Neural cell (in vitro differentiated cells): ENCODE measurements at regions not wholly inside any gene's neighbourhood (a gene's known extent, or its start where the extent isn't known, plus 50 kb on each side); places are given as distances from the start of the nearest gene placed in this dataset.

Experiments used
- H2AFZ ChIP-seq: fragments of 200-600, 300-800 bp; sonication (generic), shearing (Covaris generic); 2 replicates; pipeline ENCODE4 v1.6.0; 2014; ENCODE audit warnings: low read depth, mild to moderate bottlenecking, antibody characterized with exemption, low read length, moderate library complexity
- H3F3A ChIP-seq: fragments of 200-600 bp; shearing (Covaris generic); 2 replicates; pipeline ENCODE4 v1.6.1; 2016; ENCODE audit warnings: mild to moderate bottlenecking, moderate library complexity, mixed read lengths, antibody characterized with exemption, low read length; ENCODE audit not compliant: insufficient read depth, poor library complexity, severe bottlenecking
- H3K27ac ChIP-seq: fragments of 200-600, 300-800 bp; sonication (generic), shearing (Covaris generic); 2 replicates; pipeline ENCODE4 v1.5.1; 2014; ENCODE audit warnings: mild to moderate bottlenecking, low read length, moderate library complexity
- H3K27me3 ChIP-seq: fragments of 300-800, 200-600 bp; sonication (generic), shearing (Covaris generic); 2 replicates; pipeline ENCODE4 v1.6.0; 2014; ENCODE audit warnings: mild to moderate bottlenecking, low read depth, low read length, moderate library complexity; ENCODE audit not compliant: insufficient read depth
- H3K36me3 ChIP-seq: fragments of 300-800, 200-600 bp; sonication (generic), shearing (Covaris generic); 2 replicates; pipeline ENCODE4 v1.5.1; 2014; ENCODE audit warnings: mild to moderate bottlenecking, antibody characterized with exemption, low read length, moderate library complexity; ENCODE audit not compliant: insufficient read depth
- H3K4me2 ChIP-seq: fragments of 300-800, 200-600 bp; sonication (generic), shearing (Covaris generic); 2 replicates; pipeline ENCODE4 v1.6.0; 2014; ENCODE audit warnings: mild to moderate bottlenecking, low read length
- H3K4me3 ChIP-seq: fragments of 300-800, 200-600 bp; sonication (generic), shearing (Covaris generic); 2 replicates; pipeline ENCODE4 v1.5.1; 2014; ENCODE audit warnings: mild to moderate bottlenecking, low read length, moderate library complexity
- H3K79me2 ChIP-seq: fragments of 200-600 bp; shearing (Covaris generic); replicated peaks from 2 replicates; pipeline ENCODE4 v1.6.0; 2014; ENCODE audit warnings: mild to moderate bottlenecking, low read length, moderate library complexity; ENCODE audit not compliant: insufficient read depth
- H3K9ac ChIP-seq: fragments of 300-800, 200-600 bp; sonication (generic), shearing (Covaris generic); 2 replicates; pipeline ENCODE4 v1.6.1; 2016; ENCODE audit warnings: mild to moderate bottlenecking, low read length, mixed read lengths
- H3K9me2 ChIP-seq: fragments of 200-600 bp; shearing (Covaris generic); 2 replicates; pipeline ENCODE4 v1.6.1; 2016; ENCODE audit warnings: mild to moderate bottlenecking, low read length, mixed read lengths; ENCODE audit not compliant: insufficient read depth
- H3K9me3 ChIP-seq: fragments of 200-600, 300-800 bp; sonication (generic), shearing (Covaris generic); 2 replicates; pipeline ENCODE4 v1.6.1; 2016; ENCODE audit warnings: mild to moderate bottlenecking, mixed run types, low read length, moderate library complexity, mixed read lengths
- H4K20me1 ChIP-seq: fragments of 200-600 bp; shearing (Covaris generic); 2 replicates; pipeline ENCODE4 v1.6.1; 2016; ENCODE audit warnings: mild to moderate bottlenecking, mixed run types; ENCODE audit not compliant: insufficient read depth
- EP300 ChIP-seq: fragments of 450-650 bp; conservative IDR thresholded peaks from 2 replicates; pipeline ENCODE4 v1.6.1; 2014; ENCODE audit warnings: antibody characterized with exemption, mild to moderate bottlenecking, moderate library complexity; ENCODE audit not compliant: poor library complexity, severe bottlenecking
- EZH2 ChIP-seq: fragments of 200-600, 300-800 bp; shearing (Covaris generic), sonication (generic); IDR thresholded peaks from 2 replicates; pipeline ENCODE4 v1.6.1; 2014; ENCODE audit warnings: antibody characterized with exemption, low read length, borderline replicate concordance, mild to moderate bottlenecking; ENCODE audit not compliant: insufficient read depth, poor library complexity, severe bottlenecking
- MXI1 ChIP-seq: fragments of 450-650 bp; conservative IDR thresholded peaks from 2 replicates; pipeline ENCODE4 v1.6.1; 2014; ENCODE audit warnings: antibody characterized with exemption, mild to moderate bottlenecking; ENCODE audit not compliant: poor library complexity, severe bottlenecking
- POLR2AphosphoS5 ChIP-seq: IDR thresholded peaks from 2 replicates; pipeline ENCODE4 v1.6.1; 2012
- RAD21 ChIP-seq: fragments of 450-650 bp; conservative IDR thresholded peaks from 2 replicates; pipeline ENCODE4 v1.6.1; 2014; ENCODE audit warnings: antibody characterized with exemption, mild to moderate bottlenecking, moderate library complexity
- SMC3 ChIP-seq: fragments of 450-650 bp; conservative IDR thresholded peaks from 2 replicates; pipeline ENCODE4 v1.6.1; 2014; ENCODE audit warnings: antibody characterized with exemption, mild to moderate bottlenecking, moderate library complexity; ENCODE audit not compliant: poor library complexity
- TAF1 ChIP-seq: IDR thresholded peaks from 2 replicates; pipeline ENCODE4 v1.6.1; 2012; ENCODE audit warnings: low read depth
- TF ChIP-seq, protein P1 (sequence below): fragments of 450-650 bp; IDR thresholded peaks from 2 replicates; pipeline ENCODE4 v1.5.1; 2014; ENCODE audit warnings: antibody characterized with exemption, mild to moderate bottlenecking, moderate library complexity; ENCODE audit not compliant: poor library complexity, severe bottlenecking
- TF ChIP-seq, protein P2 (sequence below): IDR thresholded peaks from 2 replicates; pipeline ENCODE4 v1.6.1; 2012; ENCODE audit warnings: borderline replicate concordance

DNA sequence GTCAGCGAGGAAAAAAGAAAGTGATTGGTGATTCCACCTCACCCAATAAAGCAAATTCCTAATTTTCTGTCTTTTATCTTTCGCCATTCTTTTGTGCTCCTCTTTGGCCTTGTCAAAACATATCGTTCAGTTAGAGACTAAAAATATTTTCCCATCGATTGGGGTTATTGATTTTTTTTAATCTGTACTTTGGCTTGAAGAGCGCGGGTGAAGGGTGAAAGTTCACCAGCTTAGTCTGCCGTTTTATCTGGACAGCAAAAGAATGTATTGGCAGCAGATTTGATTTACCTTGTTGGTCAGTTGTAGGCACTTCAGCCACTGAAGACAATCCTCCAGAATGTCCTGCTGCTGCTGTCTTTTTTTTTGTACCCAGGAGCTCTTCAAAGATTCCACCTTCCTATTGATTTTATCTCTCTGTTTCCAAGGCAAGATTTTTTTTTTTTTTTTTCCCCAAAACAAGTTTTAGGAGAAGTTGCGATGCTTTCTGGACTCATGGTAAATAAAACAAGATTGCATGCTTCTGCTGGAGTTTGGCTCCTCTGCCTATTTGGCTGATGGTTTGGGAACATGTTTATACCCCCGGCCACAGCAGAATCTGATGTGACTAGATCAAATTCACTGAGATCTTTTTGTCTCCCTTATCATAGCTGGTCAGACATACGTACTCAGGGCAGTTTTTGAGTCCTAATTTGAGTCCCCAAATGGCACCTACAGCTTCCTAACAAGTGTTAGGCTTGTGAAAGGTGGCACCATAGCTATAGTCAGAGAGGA, 269.3 kb upstream of the ONECUT1 start:
- Histone ChIP-seq H4K20me1 (no peaks in the 10 kb centered on the region), H3K9me3 (no peaks in the 10 kb centered on the region), H3F3A (no peaks in the 10 kb centered on the region), H3K36me3 (no peaks in the 10 kb centered on the region), H2AFZ (no peak overlapping the region), H3K79me2 (no peaks in the 10 kb centered on the region), H3K27ac (no peak overlapping the region), H3K4me2 (no peak overlapping the region), H3K27me3 (no peaks in the 10 kb centered on the region), H3K4me3 (no peak overlapping the region), H3K9ac (no peak overlapping the region), H3K9me2 (no peaks in the 10 kb centered on the region)
- TF ChIP-seq, protein P1, sequence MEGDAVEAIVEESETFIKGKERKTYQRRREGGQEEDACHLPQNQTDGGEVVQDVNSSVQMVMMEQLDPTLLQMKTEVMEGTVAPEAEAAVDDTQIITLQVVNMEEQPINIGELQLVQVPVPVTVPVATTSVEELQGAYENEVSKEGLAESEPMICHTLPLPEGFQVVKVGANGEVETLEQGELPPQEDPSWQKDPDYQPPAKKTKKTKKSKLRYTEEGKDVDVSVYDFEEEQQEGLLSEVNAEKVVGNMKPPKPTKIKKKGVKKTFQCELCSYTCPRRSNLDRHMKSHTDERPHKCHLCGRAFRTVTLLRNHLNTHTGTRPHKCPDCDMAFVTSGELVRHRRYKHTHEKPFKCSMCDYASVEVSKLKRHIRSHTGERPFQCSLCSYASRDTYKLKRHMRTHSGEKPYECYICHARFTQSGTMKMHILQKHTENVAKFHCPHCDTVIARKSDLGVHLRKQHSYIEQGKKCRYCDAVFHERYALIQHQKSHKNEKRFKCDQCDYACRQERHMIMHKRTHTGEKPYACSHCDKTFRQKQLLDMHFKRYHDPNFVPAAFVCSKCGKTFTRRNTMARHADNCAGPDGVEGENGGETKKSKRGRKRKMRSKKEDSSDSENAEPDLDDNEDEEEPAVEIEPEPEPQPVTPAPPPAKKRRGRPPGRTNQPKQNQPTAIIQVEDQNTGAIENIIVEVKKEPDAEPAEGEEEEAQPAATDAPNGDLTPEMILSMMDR, result no peak
- no peak for TF ChIP-seq SMC3
- TF ChIP-seq POLR2AphosphoS5, result no peak
- no peak for TF ChIP-seq EZH2
- TF ChIP-seq, protein P2, sequence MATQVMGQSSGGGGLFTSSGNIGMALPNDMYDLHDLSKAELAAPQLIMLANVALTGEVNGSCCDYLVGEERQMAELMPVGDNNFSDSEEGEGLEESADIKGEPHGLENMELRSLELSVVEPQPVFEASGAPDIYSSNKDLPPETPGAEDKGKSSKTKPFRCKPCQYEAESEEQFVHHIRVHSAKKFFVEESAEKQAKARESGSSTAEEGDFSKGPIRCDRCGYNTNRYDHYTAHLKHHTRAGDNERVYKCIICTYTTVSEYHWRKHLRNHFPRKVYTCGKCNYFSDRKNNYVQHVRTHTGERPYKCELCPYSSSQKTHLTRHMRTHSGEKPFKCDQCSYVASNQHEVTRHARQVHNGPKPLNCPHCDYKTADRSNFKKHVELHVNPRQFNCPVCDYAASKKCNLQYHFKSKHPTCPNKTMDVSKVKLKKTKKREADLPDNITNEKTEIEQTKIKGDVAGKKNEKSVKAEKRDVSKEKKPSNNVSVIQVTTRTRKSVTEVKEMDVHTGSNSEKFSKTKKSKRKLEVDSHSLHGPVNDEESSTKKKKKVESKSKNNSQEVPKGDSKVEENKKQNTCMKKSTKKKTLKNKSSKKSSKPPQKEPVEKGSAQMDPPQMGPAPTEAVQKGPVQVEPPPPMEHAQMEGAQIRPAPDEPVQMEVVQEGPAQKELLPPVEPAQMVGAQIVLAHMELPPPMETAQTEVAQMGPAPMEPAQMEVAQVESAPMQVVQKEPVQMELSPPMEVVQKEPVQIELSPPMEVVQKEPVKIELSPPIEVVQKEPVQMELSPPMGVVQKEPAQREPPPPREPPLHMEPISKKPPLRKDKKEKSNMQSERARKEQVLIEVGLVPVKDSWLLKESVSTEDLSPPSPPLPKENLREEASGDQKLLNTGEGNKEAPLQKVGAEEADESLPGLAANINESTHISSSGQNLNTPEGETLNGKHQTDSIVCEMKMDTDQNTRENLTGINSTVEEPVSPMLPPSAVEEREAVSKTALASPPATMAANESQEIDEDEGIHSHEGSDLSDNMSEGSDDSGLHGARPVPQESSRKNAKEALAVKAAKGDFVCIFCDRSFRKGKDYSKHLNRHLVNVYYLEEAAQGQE, result no peak
- TF ChIP-seq TAF1, result no peak
- TF ChIP-seq RAD21, result no peak
- TF ChIP-seq MXI1, result no peak
- no peak for TF ChIP-seq EP300

DNA sequence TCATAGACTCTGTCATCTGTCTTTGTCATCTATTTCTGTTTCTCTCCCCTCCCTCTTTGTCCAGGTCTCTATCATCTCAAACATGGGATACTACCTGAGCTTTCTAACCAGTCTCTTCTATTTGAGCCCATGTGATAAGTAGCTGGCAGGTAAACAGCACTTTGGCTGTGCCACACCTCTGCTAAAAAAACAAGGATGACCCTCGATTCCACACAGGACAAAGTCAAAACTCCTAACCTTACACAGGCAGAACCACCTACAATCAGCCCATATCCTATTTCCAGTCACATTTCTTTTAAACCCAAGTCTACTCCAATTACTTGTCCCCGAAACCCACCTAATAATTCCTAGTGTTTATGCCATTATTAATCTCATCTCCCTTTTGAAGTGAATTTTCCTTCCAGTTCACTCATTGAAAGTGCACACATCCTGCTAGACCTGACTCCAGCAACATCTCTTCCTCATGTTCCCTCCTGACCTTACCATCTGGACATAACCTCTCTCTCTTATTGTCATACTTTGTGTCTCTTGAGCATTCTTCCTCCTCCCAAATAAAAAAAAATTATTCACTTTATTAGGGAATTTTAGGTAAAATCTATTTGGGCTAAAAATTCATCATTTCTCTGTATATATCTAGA, 256.1 kb upstream of the ONECUT1 start:
- Histone ChIP-seq H3K27ac (no peak overlapping the region), H3K27me3 (no peaks in the 10 kb centered on the region), H2AFZ (no peak overlapping the region), H3F3A (no peaks in the 10 kb centered on the region), H3K4me2 (no peak overlapping the region), H3K9ac (no peak overlapping the region), H3K9me2 (no peaks in the 10 kb centered on the region), H3K36me3 (no peaks in the 10 kb centered on the region), H3K4me3 (no peak overlapping the region), H4K20me1 (no peaks in the 10 kb centered on the region), H3K9me3 (peaks cover 4% of the 10 kb centered on the region), H3K79me2 (no peaks in the 10 kb centered on the region)
- no peak for TF ChIP-seq MXI1
- TF ChIP-seq, protein P2, result no peak
- no peak for TF ChIP-seq SMC3
- TF ChIP-seq TAF1, result no peak
- no peak for TF ChIP-seq POLR2AphosphoS5
- TF ChIP-seq, protein P1, result no peak
